ENCODE measurements at regions not wholly inside any gene's neighbourhood (a gene's known extent, or its start where the extent isn't known, plus 50 kb on each side); places are given as distances from the start of the nearest gene placed in this dataset.
"Not testable (repeated sequence)": the region's sequence is repeated elsewhere in the genome, so short reads cannot be mapped to it uniquely, and the experiment has no call there.

DNA sequence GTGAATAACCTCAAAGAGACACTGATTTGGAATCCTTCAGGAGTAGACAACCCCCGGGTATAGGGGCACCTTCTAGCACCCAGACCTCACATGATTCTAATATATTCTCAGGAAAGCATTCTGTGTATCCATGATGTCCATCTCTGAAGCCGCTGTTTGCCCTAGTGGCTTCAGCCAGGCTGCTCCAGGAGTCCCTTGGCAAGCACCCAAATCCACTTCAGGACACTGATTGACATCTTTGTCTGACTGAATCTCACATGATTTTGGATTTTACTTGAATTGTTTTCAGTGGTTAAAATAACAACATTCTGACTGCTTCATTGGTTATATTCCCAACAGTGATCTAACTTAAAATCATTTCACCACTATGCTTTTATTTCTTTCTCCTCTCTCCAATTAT, 390.5 kb upstream of the CLEC14A start:
- DNase-seq (no peak), ATAC-seq (no peak)
- intact Hi-C loops (cut with DNase I, micrococcal nuclease), result no loop called here

DNA sequence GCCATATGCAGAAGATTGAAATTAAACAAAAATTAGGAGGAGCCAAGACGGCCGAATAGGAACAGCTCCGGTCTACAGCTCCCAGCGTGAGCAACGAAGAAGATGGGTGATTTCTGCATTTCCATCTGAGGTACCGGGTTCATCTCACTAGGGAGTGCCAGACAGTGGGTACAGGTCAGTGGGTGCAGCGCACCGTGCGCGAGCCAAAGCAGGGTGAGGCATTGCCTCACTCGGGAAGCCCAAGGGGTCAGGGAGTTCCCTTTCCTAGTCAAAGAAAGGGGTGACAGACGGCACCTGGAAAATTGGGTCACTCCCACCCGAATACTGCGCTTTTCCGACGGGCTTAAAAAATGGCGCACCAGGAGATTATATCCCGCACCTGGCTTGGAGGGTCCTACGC, 379.0 kb upstream of the CLEC14A start:
- ATAC-seq; DNase-seq; intact Hi-C loops (cut with DNase I, micrococcal nuclease): not testable (repeated sequence)

GRCh38 chr14:38629412-38629811, 373.5 kb upstream of the CLEC14A start:
- DNase-seq (no peak), ATAC-seq (no peak)
- intact Hi-C loops (cut with DNase I, micrococcal nuclease), result no loop called here

DNA sequence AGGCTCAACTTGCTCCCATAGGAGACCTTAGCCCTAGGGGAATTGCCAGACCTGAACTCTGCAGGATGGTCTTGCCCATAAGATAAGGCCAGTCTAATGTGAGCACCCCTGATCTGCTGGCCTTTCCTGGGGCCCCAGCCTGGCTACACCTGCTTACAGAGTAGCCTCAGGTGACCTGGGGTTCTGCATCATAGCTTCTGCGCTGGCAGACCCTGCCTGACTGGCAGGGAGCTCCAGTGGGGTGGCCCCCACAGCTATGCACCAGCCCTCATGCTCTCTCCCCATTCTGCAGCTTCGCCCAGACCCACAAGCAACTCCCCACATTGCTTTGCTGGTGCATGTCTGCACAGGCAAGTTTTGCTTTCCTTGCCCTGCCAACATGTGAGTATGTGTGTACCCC, 371.3 kb upstream of the CLEC14A start:
- DNase-seq, result no peak
- no peak for ATAC-seq
- intact Hi-C loops (cut with DNase I, micrococcal nuclease), result no loop called here

DNA sequence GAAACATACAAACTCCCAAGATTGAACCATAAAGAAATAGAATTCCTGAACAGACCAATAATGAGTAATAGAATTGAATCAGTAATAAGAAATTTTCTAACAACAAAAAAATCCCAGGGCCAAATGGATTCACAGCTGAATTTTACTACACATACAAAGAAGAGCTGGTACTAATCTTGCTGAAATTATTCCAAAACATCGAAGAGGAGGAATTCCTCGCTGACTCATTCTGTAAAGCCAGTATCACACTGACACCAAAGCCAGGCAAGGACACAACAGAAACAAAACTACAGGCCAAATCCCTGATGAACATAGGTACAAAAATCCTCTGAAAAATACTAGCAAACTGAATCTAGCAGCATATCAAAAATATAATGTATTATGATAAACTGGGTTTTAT, 367.8 kb upstream of the CLEC14A start:
- ATAC-seq, result no peak
- DNase-seq, result no peak
- intact Hi-C loops (cut with DNase I, micrococcal nuclease), result no loop called here

DNA sequence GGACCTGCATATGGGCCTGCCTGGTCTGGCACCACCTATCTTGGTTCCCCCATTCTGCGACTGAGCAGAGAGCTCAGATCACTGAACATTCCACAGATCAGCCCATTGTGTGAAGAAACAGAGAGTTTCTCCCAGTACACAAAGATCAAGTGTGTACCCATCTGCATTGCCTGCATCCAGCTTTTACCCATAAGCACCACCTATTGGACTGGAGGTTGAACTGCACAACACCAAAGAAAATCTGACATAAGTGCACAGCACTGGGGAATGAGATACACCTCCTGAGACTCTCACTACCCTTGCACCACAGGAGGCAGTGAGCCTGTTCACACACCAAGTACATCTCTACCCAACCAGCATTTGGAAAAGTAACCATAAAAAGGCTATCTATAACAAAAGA, 362.6 kb upstream of the CLEC14A start:
- no peak for DNase-seq
- intact Hi-C loops (cut with DNase I, micrococcal nuclease), result no loop called here
- no peak for ATAC-seq

- ATAC-seq (no peak), DNase-seq (no peak)
- intact Hi-C loops (cut with DNase I, micrococcal nuclease), result no loop called here
These were observed 361.1 kb upstream of the CLEC14A start for GRCh38 chr14:38616959-38617358.

GRCh38 chr14:38611928-38612327, 356.0 kb upstream of the CLEC14A start:
- intact Hi-C loops (cut with DNase I, micrococcal nuclease), result no loop called here
- no peak for ATAC-seq
- no peak for DNase-seq

- DNase-seq, result no peak
- intact Hi-C loops (cut with DNase I, micrococcal nuclease), result no loop called here
- ATAC-seq, result no peak
These were observed 352.4 kb upstream of the CLEC14A start for GRCh38 chr14:38608244-38608643.

DNA sequence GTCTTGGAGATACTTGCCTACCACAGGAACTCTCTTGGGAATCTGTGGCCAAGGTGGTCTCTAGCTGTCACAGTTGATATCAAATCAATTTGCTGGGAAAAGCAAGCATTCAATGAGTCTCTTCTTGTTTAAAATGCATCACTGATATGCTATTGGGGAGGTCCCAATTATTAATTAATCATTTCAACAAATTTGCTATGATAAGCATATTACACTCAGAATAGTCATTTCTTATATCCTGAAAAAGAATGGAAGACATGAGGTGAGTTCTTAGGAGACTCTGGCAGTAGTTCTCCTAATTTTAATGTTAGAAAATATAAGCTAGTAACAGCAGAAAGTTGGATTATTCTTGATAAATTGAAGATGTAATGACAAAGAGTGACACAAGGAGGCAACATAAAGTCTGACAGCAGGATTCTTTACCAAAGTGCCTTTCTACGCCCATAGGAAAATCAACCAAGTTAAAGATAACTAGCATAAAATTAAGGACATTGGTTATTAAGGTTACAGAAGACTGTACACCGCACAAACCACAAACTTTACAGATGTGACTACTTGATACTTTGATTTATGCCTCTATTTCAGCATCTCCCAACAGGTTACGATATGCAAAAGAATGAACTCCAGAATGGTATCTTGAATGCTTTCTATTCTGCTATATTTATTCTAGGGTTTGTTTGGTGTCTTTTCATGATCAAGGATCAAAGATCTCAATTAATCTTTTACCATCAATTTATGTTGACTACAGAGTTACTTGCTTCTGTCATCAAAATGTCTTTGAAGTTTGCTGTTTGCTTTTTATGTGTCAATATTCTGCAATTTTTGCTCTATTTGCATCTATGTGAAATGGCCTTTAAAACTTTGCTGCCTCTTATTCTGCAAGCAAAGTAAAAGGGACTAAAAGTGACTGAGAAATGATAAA, 349.6 kb upstream of the CLEC14A start:
- intact Hi-C loops (cut with DNase I, micrococcal nuclease), result no loop called here
- DNase-seq (no peak), ATAC-seq (no peak)

- DNase-seq; ATAC-seq; intact Hi-C loops (cut with DNase I, micrococcal nuclease): not testable (repeated sequence)
These were observed 344.7 kb upstream of the CLEC14A start for GRCh38 chr14:38600572-38600971.

DNA sequence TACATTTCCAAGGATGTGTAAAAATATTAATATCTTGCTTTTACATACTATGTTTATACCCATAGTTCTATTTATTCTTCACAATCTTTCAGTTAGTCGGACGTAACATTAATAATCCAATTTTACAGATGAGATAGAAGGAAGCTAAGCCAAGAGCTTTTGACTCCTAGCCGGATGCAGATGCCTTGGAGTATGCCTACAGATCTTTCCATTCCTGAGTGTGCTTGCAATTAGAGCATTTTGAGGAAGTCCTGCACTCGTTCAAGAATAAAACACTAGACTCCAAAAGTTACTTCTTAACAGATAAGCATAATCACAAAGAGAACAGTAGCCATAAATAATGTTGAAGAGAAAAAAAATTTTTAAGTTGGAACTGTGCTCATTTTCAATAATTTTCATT, 337.6 kb upstream of the CLEC14A start:
- DNase-seq (no peak), ATAC-seq (no peak)
- intact Hi-C loops (cut with DNase I, micrococcal nuclease), result no loop called here

DNA sequence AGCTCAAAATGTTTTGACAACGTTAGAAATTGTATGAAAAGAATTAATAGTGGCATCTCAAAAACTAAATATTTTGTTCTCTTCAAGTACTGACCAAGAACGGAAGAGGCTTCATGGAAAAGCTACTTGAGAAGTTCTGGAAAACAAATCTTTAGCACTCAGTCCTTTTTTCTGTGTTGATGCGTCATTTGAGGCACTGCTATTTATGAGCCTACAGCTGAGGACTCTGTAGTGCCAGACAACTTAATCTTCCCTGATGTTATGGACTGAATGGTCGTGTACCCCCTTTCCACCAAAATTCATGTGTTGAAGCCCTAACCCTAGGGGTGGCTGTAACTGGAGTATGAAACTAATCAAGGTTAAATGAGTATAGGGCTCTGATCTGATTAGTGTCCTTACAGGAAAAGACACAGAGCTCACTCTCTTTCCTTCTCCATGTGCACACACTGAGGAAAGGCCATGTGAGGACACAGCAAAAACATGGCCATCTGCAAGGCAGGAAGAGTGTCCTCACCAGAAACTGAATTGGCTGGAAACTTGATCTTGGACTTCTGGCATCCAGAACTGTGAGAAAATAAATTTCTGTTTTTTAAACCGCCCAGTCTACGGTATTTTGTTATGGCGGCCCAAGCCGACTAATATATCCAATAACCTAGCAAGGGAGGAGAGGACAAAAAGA, 337.0 kb upstream of the CLEC14A start:
- ATAC-seq, result no peak
- intact Hi-C loops (cut with DNase I, micrococcal nuclease), result no loop called here
- DNase-seq, result no peak

DNA sequence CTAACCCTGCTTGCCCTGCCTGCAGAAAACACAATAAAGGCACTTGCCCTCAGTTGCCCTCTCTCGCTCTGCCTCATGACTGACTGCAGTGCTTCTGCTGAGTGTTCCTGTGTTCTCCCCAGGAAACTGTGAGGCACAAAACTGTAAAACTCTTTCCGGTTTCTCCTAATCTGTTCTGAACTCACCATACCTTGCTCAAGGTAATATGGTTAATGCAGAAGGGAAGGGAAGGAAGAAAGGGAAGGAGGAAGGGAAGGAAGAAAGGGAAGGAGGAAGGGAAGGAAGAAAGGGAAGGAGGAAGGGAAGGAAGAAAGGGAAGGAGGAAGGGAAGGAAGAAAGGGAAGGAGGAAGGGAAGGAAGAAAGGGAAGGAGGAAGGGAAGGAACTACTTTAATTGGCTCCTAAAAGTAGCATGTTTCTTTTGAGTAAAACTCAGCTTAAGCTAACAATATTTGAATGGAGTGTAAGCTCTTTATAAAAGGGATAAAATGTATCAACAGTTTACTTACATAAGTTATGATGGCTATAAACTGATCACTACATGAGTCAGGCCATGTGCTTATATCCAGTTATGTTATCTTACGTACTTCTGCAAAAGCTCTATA, 334.0 kb upstream of the CLEC14A start:
- intact Hi-C loops (cut with DNase I, micrococcal nuclease), result no loop called here
- ATAC-seq, result peak; percentile 54
- DNase-seq, result no peak

- no peak for ATAC-seq
- no peak for DNase-seq
- intact Hi-C loops (cut with DNase I, micrococcal nuclease), result no loop called here
These were observed 327.6 kb upstream of the CLEC14A start for GRCh38 chr14:38583471-38583870.

- ATAC-seq, result peak; percentile 42
- intact Hi-C loops (cut with DNase I, micrococcal nuclease), result no loop called here
- no peak for DNase-seq
These were observed 322.4 kb upstream of the CLEC14A start for GRCh38 chr14:38578278-38578681.

DNA sequence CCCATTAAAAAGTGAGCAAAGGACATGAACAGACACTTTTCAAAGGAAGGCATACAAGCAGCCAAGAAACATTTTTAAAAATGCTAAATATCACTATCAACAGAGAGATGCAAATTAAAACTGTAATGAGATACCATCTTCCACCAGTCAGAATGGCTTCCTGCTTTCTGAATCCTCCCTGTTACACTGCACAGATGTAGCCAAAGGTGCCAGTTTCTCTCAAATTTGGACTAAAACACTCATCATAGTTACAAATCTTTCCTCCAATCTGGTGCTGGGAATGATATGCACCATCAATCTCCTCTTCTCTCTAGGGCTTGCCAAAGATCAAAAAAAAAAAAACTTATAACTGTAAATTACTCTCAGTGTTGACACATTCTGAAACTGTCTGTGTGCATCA, 311.8 kb upstream of the CLEC14A start:
- no peak for ATAC-seq
- intact Hi-C loops (cut with DNase I, micrococcal nuclease), result no loop called here
- DNase-seq, result no peak

- DNase-seq (no peak), ATAC-seq (peak; percentile 24)
- intact Hi-C loops (cut with DNase I, micrococcal nuclease), result no loop called here
These were observed 305.8 kb upstream of the CLEC14A start for GRCh38 chr14:38561657-38562056.

GRCh38 chr14:38559711-38560110, 303.8 kb upstream of the CLEC14A start:
- intact Hi-C loops (cut with DNase I, micrococcal nuclease), result no loop called here
- ATAC-seq (no peak), DNase-seq (no peak)

- intact Hi-C loops (cut with DNase I, micrococcal nuclease); ATAC-seq; DNase-seq: not testable (repeated sequence)
These were observed 301.5 kb upstream of the CLEC14A start for GRCh38 chr14:38557391-38557790.
